Hepatocyte (in vitro differentiated cells): ENCODE measurements at regions not wholly inside any gene's neighbourhood (a gene's known extent, or its start where the extent isn't known, plus 50 kb on each side); places are given as distances from the start of the nearest gene placed in this dataset.

ENCODE experiments used
- DNase-seq: peaks from one replicate; pipeline ENCODE4 v3.0.0-alpha.2; 2016; ENCODE audit warnings: low spot score
- H2AFZ ChIP-seq: fragments of 200-600 bp; sonication (generic); 2 replicates; pipeline ENCODE4 v1.6.0; 2016; ENCODE audit warnings: antibody characterized with exemption, mild to moderate bottlenecking
- H3K27ac ChIP-seq: fragments of 200-600 bp; sonication (generic); 2 replicates; pipeline ENCODE4 v1.5.1; 2016; ENCODE audit warnings: mild to moderate bottlenecking
- H3K27me3 ChIP-seq: fragments of 200-600 bp; sonication (generic); 2 replicates; pipeline ENCODE4 v1.6.1; 2016
- H3K36me3 ChIP-seq: fragments of 200-600 bp; sonication (generic); replicated peaks from 2 replicates; pipeline ENCODE4 v1.5.1; 2016; ENCODE audit warnings: low read depth; ENCODE audit not compliant: insufficient read depth
- H3K4me1 ChIP-seq: fragments of 200-600 bp; sonication (generic); 2 replicates; pipeline ENCODE4 v1.5.1; 2016; ENCODE audit warnings: mild to moderate bottlenecking, moderate library complexity; ENCODE audit not compliant: insufficient read depth
- H3K4me2 ChIP-seq: fragments of 200-600 bp; sonication (generic); 2 replicates; pipeline ENCODE4 v1.6.0; 2016
- H3K4me3 ChIP-seq: fragments of 200-600 bp; sonication (generic); 2 replicates; pipeline ENCODE4 v1.5.1; 2016; ENCODE audit warnings: mild to moderate bottlenecking
- H3K79me2 ChIP-seq: fragments of 200-600 bp; sonication (generic); 2 replicates; pipeline ENCODE4 v1.6.0; 2017; ENCODE audit warnings: mild to moderate bottlenecking
- H3K9me2 ChIP-seq: fragments of 200-600 bp; sonication (generic); replicated peaks from 2 replicates; pipeline ENCODE4 v1.6.0; 2017; ENCODE audit warnings: mild to moderate bottlenecking; ENCODE audit not compliant: insufficient read depth
- H3K9me3 ChIP-seq: fragments of 200-600 bp; sonication (generic); 2 replicates; pipeline ENCODE4 v1.5.1; 2016; ENCODE audit warnings: low read depth, mild to moderate bottlenecking
- H4K20me1 ChIP-seq: fragments of 200-600 bp; sonication (generic); 2 replicates; pipeline ENCODE4 v1.6.0; 2016; ENCODE audit warnings: mild to moderate bottlenecking; ENCODE audit not compliant: insufficient read depth, poor library complexity, severe bottlenecking
- EZH2 ChIP-seq: fragments of 200-600 bp; sonication (generic); IDR thresholded peaks from 2 replicates; pipeline ENCODE4 v1.6.1; 2016; ENCODE audit warnings: antibody characterized with exemption, mild to moderate bottlenecking, borderline replicate concordance
- EZH2phosphoT487 ChIP-seq: fragments of 200-600 bp; sonication (generic); IDR thresholded peaks from one replicate; pipeline ENCODE4 v1.6.1; 2018; ENCODE audit warnings: antibody characterized with exemption, mild to moderate bottlenecking, low read depth, moderate library complexity; ENCODE audit not compliant: unreplicated experiment, severe bottlenecking
- WGBS: methylation state at CpG from one replicate; pipeline ENCODE4 v1.1.6; 2016; ENCODE audit warnings: low lambda C conversion rate; ENCODE audit errors: missing lambda C conversion rate; 5-methylcytosine and 5-hydroxymethylcytosine counted together
- TF ChIP-seq, protein P1 (sequence below): fragments of 200-600 bp; sonication (generic); IDR thresholded peaks from 2 replicates; pipeline ENCODE4 v1.5.1; 2016; ENCODE audit warnings: antibody characterized with exemption, mild to moderate bottlenecking; ENCODE audit not compliant: poor library complexity

DNA sequence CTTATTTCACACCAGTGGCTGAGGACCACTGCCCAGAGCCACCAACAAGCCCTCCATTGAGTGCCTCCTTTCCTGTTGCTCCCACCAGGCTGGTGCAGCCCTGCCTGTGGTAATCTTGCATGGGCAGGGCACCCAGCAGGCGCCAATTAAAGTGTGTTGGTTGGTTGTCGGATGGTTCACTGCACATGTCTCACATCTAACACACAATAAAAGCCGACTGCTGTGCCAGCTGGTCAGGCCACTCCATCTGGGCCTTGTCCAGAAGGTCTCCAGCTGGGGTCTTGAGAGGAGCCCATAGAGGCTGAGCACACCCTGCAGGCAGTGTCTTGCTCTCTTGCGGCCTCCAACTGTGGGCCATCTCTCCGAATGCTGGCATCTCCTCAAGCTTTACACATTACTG, 494.8 kb upstream of the KLHL29 start:
- no peaks in the 10 kb centered on the region for H3K9me2 ChIP-seq
- no peak for DNase-seq
- H2AFZ ChIP-seq, result no peak overlapping the region
- no peaks in the 10 kb centered on the region for H4K20me1 ChIP-seq
- no peak overlapping the region for H3K4me3 ChIP-seq
- H3K36me3 ChIP-seq, result no peaks in the 10 kb centered on the region
- no peaks in the 10 kb centered on the region for H3K4me1 ChIP-seq
- no peak overlapping the region for H3K4me2 ChIP-seq
- no peaks in the 10 kb centered on the region for H3K79me2 ChIP-seq
- H3K27ac ChIP-seq, result no peak overlapping the region
- H3K9me3 ChIP-seq, result no peaks in the 10 kb centered on the region
- no peaks in the 10 kb centered on the region for H3K27me3 ChIP-seq
- no peak for TF ChIP-seq EZH2phosphoT487
- TF ChIP-seq EZH2, result no peak
- TF ChIP-seq, protein P1, sequence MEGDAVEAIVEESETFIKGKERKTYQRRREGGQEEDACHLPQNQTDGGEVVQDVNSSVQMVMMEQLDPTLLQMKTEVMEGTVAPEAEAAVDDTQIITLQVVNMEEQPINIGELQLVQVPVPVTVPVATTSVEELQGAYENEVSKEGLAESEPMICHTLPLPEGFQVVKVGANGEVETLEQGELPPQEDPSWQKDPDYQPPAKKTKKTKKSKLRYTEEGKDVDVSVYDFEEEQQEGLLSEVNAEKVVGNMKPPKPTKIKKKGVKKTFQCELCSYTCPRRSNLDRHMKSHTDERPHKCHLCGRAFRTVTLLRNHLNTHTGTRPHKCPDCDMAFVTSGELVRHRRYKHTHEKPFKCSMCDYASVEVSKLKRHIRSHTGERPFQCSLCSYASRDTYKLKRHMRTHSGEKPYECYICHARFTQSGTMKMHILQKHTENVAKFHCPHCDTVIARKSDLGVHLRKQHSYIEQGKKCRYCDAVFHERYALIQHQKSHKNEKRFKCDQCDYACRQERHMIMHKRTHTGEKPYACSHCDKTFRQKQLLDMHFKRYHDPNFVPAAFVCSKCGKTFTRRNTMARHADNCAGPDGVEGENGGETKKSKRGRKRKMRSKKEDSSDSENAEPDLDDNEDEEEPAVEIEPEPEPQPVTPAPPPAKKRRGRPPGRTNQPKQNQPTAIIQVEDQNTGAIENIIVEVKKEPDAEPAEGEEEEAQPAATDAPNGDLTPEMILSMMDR, result no peak
- 90% methylated on average over 5 of the region's 5 CpGs for WGBS

DNA sequence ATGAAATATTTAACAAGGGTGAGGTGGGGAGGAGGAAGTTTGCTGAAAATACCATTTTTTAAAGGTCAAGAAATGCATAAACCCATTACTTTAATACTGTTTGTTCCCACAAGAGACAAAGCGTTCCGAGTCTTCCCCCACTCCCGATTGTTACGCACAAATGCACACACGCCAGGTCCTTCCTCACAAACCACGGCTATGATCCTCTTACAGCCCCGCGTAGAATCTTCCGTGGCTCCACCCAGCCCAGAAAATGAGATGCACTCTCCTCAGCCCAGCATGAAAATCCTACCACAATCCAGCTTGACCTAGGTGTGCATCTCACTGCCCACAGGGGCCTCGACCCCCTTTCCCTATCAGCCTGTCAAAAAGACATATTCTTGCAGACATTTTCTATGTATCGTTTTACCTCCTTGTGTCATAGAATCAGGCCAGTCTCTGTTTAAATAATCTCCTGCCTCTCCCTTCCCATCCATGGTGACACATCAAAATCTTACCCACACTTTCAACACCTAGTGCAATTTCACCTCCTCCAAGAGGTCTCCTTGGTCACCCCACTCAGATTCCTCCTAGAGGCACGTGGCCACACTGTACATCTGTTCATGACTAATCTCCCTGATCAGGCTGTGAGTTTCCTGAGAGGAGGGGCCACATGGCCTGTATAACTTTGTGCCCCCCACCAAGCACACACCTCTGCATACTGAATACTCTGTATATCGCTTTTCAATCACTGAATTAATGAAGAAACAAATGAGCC, 491.0 kb upstream of the KLHL29 start:
- Histone ChIP-seq H2AFZ (no peak overlapping the region), H3K4me3 (no peak overlapping the region), H3K79me2 (no peaks in the 10 kb centered on the region), H3K27ac (no peak overlapping the region), H3K36me3 (no peaks in the 10 kb centered on the region), H3K4me1 (no peaks in the 10 kb centered on the region), H3K9me3 (no peaks in the 10 kb centered on the region), H3K4me2 (no peak overlapping the region), H3K27me3 (no peaks in the 10 kb centered on the region), H4K20me1 (no peaks in the 10 kb centered on the region), H3K9me2 (no peaks in the 10 kb centered on the region)
- TF ChIP-seq, protein P1, result no peak
- no peak for TF ChIP-seq EZH2phosphoT487
- TF ChIP-seq EZH2, result no peak
- 85% methylated on average over 13 of the region's 13 CpGs for WGBS
- DNase-seq, result no peak

DNA sequence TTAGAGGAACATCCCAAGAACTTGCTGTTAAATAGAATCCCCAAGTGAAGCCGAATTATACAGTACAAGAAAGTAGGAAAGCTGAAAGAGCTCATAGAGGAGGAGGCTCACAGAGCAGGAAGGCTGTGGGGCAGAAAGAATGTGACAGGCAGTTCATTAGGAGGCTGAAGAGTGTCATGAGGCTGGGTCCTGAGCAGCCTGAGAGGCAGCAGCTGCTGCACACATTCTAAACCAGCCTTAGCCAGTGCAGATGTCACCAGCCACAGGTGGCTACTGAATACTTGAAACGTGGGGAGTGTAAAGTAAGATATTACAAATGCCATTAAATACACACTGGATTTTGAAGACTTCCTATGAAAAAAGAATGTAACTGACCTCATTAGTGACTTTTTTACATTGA, 490.2 kb upstream of the KLHL29 start:
- no peaks in the 10 kb centered on the region for H3K9me3 ChIP-seq
- 80% methylated on average over 2 of the region's 2 CpGs for WGBS
- H3K27me3 ChIP-seq, result no peaks in the 10 kb centered on the region
- DNase-seq, result no peak
- H2AFZ ChIP-seq, result no peak overlapping the region
- no peaks in the 10 kb centered on the region for H3K79me2 ChIP-seq
- TF ChIP-seq EZH2phosphoT487 (no peak), EZH2 (no peak)
- TF ChIP-seq, protein P1, result no peak
- H3K36me3 ChIP-seq, result no peaks in the 10 kb centered on the region
- no peak overlapping the region for H3K4me2 ChIP-seq
- no peaks in the 10 kb centered on the region for H4K20me1 ChIP-seq
- no peaks in the 10 kb centered on the region for H3K9me2 ChIP-seq
- no peak overlapping the region for H3K27ac ChIP-seq
- H3K4me3 ChIP-seq, result no peak overlapping the region
- H3K4me1 ChIP-seq, result no peaks in the 10 kb centered on the region
